ENCODE measurements at regions not wholly inside any gene's neighbourhood (a gene's known extent, or its start where the extent isn't known, plus 50 kb on each side); places are given as distances from the start of the nearest gene placed in this dataset.

DNA sequence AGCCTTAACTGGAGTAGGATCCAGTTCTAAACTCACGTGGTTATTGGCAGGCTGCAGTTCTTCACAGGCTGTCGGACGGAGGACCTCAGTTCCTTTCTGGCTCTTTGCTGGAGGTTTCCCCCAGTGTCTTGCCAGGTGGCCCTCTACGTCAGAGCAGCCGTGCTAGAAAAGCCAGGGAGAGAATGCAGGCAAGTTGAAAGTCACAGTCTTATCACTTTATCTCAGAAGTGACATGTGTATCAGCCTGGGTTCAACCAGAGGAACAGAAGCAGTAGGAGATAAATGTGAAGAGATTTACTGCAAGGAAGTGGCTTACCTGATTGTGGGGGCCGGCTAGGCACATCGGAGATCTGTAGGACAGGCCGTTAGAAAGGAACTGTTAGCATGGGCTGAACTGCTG is 125.3 kb upstream of the BNIP2 start:
- TF ChIP-seq, protein P1, sequence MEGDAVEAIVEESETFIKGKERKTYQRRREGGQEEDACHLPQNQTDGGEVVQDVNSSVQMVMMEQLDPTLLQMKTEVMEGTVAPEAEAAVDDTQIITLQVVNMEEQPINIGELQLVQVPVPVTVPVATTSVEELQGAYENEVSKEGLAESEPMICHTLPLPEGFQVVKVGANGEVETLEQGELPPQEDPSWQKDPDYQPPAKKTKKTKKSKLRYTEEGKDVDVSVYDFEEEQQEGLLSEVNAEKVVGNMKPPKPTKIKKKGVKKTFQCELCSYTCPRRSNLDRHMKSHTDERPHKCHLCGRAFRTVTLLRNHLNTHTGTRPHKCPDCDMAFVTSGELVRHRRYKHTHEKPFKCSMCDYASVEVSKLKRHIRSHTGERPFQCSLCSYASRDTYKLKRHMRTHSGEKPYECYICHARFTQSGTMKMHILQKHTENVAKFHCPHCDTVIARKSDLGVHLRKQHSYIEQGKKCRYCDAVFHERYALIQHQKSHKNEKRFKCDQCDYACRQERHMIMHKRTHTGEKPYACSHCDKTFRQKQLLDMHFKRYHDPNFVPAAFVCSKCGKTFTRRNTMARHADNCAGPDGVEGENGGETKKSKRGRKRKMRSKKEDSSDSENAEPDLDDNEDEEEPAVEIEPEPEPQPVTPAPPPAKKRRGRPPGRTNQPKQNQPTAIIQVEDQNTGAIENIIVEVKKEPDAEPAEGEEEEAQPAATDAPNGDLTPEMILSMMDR (IDR thresholded peaks at IDR 0.05 in 4 of 5, conservative IDR thresholded peaks at IDR 0.05 in 1 of 5) = no peak
- no peak for TF ChIP-seq POLR2A (IDR thresholded peaks at IDR 0.05)

Data from gastrocnemius medialis (tissue), 4 donors.